Fibroblast of upper back skin (primary cell): ENCODE measurements at regions not wholly inside any gene's neighbourhood (a gene's known extent, or its start where the extent isn't known, plus 50 kb on each side); places are given as distances from the start of the nearest gene placed in this dataset.
"Not testable (repeated sequence)": the region's sequence is repeated elsewhere in the genome, so short reads cannot be mapped to it uniquely, and the experiment has no call there.

Experiments
- DNase-seq: peaks from one replicate; pipeline ENCODE4 v3.0.0-alpha.2; 2013

DNA sequence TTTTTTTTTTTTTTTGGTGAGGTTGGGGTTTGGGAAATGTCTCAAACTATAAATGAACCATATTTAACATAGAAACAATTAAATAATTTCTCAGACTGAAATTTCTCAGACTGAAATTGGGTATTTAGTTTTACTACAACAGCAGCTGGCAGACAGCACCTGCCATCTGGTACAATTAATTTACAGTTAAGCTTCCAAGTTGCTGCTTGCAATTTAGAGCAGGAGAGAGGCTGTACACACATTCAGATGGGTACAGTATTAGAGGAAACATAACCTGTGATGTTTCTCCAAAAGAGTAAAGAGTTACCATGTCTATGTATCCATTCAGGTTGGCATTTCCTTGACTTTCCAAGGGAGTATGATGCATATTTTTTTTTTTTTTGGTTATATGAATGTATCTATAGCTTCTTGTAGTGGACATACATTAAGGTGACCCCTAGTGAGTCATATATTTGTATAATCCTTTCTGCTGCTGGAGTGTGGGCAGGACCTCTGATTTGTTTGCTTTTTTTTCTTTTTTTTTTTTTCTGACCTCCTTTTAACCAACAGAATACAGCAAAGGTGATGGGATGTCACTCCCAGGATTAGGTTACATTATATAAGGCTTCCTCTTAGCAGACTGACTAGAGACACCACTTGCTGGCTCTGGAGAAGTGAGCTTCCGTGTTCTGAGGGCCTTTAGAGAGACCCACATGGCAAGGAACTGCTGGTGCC is 201.7 kb downstream of the PTH2R start:
- no peak for DNase-seq

DNA sequence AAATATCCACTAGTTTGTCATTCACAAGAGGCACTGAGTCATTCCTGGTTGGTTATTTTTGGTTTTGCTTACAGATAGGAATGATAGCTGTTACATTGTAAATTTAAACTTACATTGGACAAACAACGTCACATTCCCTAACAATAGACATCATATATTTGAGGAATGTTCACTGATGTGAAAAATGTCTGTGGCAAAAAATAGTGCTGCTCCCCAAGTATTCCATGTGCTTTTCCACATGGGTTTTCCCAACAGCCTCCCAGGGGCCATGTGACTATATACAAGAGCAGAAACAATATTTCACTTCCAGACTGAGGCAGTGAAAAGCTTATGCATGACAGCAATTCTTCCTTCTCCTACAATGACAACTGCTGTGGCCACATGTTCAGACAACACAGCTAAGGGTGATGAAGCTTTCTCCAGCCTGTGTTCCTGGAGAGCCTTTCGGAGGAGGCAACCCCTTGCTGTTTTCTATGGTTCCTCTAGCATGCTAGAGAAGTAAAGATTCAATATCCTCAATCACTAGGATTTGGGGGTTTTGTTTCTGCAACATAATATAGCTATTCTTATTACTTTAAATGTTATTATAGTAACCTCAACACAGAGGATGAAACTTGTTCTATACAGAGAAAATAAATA is 202.7 kb downstream of the PTH2R start:
- no peak for DNase-seq

DNA sequence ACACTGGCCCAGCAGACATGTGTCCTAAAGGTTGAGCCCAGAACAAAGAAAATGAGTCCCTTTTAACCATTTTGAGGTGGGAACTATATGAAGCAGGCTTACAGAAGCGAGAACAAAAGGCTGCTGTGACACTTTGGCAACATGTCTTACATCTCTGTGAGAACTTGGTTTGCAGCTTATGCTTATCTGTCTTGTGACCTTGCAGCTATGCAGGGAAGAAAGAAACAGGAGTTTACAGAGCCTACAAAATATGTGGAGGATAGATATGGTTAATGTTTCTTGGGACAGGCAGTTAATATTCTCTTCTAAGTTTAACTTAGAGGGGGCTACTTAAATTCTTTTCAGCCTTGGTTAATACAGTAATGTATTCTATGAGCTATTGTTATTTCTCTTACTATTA is 209.1 kb downstream of the PTH2R start:
- not testable (repeated sequence) for DNase-seq

- DNase-seq: no peak
Observed at GRCh38 chr2:208618220-208618619, 211.6 kb downstream of the PTH2R start.

DNA sequence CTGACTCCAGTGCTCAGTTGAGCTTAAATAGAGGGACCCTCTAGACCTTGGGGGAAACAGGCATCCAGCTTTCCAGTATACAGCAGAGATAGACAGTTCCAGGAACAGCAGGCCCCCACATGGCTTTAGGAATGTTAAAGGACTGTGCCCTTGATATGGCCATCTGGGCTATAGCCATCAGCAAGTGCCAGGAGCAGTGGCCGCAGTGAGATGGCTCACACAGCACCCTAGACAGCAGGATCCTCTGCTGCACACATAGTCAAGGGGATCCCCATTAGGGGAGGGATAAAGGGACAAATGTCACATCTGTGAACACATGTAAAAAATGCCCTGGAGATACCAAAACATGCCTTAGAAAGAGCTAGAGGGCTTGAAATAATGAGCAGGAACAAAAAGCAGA is 213.4 kb downstream of the PTH2R start:
- no peak for DNase-seq

- DNase-seq: no peak
Observed at GRCh38 chr2:208620487-208620978, 213.9 kb downstream of the PTH2R start.

- DNase-seq: no peak
Observed at GRCh38 chr2:208627110-208627884, 220.7 kb downstream of the PTH2R start.

- DNase-seq: no peak
Observed at GRCh38 chr2:208627916-208628315, 221.3 kb downstream of the PTH2R start.

GRCh38 chr2:208638059-208638458 is 231.5 kb downstream of the PTH2R start:
- DNase-seq: no peak

- DNase-seq: no peak
Observed at GRCh38 chr2:208642125-208642779, 235.7 kb downstream of the PTH2R start.

GRCh38 chr2:208643145-208643544 is 236.6 kb downstream of the PTH2R start:
- no peak for DNase-seq

- no peak for DNase-seq
Observed at GRCh38 chr2:208645226-208645625, 238.6 kb downstream of the PTH2R start.

DNA sequence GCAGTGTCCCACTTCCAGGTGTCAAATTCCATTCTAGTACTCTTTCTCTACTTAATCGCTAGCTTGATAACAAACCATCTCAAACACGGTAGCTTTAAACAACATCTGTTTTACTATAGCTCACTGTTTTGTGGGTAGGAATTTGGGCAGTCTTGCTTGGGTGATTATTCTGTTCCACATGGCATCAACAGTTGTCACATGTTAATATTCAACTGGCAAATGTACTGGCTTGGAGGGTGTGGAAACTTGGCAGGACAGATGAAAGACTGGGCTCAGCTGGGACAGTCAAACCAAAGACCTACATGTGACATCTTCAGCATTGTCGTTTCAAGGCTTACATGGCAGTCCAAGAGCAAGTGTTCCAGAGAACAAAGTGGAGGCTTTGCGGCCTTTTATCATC is 241.8 kb downstream of the PTH2R start:
- no peak for DNase-seq

DNA sequence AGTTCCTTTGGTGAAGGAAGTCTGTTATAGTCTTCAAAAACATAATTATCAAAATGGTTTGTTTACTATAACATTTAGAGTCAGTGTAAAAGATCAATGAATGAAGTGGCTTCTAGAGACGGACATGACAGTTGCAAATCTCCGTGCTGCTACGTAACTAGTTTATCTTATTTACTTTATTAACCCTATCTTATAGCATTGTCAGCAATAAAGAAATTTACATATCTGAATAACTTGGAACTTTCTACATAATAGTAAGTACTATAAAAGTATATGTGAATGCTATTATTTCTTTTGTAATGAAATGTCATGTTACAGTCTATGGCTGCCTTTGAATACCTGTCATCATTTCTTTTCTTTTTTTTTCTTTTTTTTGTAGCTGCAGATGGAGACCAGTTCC is 246.8 kb downstream of the PTH2R start:
- no peak for DNase-seq

- DNase-seq: no peak
Observed at GRCh38 chr2:208654056-208654455, 247.5 kb downstream of the PTH2R start.

GRCh38 chr2:208657468-208657867 is 250.9 kb downstream of the PTH2R start:
- no peak for DNase-seq

DNA sequence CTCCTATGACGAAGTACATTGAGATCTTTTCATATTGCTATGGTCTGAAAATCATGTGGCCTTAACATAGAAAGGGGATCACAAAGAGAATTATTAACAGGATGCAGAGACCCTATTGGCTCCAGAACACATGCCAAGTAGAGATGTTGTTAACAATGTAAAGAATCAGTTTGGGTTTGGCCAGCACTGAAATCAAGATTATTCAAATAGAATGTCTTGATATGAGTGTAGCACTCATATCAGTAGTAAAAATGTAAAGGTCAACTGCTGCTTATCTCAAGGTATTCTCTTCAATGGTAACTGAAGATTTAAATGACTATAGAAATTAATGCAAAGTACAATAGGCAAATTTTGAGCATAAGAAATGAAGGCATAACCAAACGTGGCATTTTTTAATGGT is 262.8 kb downstream of the PTH2R start:
- DNase-seq: no peak

DNA sequence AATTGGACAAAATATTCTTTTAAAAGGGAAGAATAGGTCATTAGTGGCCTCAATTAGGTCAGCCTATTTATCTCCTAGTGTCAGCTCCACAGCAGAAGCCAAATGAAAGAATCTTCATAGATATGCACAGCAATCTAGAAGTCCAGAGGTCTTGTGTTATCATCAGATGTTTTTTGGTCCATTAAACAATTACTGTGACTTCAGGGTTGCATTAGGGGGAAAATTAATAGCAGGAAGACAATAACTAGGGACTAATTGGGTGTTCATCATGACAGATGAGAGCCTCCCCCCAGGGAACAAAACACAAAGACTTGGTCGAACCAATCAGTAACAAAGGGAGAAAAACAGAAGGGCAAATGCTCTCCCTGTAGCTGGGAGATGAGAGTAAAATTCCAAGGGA is 264.7 kb downstream of the PTH2R start:
- no peak for DNase-seq

- no peak for DNase-seq
Observed at GRCh38 chr2:208671886-208672680, 265.5 kb downstream of the PTH2R start.

DNA sequence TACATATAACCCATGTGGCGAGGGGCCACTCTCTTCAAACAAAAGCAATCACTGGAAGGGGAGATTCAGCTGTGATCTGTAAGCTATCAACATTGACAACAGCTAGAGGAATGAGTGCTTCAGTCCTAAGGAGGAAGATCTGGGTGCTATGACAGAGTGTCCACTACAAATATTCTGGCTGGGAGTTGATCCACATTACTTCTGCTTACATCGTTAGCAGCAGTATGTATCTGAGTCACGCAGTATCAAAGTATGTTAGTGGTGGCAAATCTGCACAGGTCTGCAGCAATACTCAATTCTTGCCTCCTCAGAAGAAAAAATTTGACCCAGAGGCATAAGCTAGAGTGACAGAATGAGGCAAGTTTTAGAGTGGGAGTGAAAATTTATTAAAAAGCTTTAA is 267.0 kb downstream of the PTH2R start:
- no peak for DNase-seq

- DNase-seq: no peak
Observed at GRCh38 chr2:208674919-208675318, 268.3 kb downstream of the PTH2R start.

DNA sequence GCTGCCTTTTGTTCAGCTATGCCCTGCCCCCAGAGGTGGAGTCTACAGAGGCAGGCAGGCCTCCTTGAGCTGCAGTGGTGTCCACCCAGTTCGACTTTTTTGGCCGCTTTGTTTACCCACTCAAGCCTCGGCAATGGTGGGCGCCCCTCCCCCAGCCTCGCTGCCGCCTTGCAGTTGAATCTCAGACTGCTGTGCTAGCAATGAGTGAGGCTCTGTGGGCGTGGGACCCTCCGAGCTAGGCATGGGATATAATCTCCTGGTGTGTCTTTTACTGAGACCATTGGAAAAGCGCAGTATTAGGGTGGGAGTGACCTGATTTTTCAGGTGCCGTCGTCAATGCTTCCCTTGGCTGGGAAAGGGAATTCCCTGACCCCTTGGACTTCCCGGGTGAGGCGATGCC is 279.3 kb downstream of the PTH2R start:
- not testable (repeated sequence) for DNase-seq
